GM19324 (cell line): ENCODE measurements at regions not wholly inside any gene's neighbourhood (a gene's known extent, or its start where the extent isn't known, plus 50 kb on each side); places are given as distances from the start of the nearest gene placed in this dataset.

Experiments
- ATAC-seq: cut with Tn5 transposase; IDR thresholded peaks from one replicate; pipeline ENCODE4 v1.9.1; 2021; ENCODE audit warnings: mild to moderate bottlenecking, moderate library complexity; ENCODE audit not compliant: unreplicated experiment, low FRiP score

- no peak for ATAC-seq
Observed at GRCh38 chr2:204340511-204340910, 204.8 kb upstream of the PARD3B start.

GRCh38 chr2:204341887-204342276 lies 203.4 kb upstream of the PARD3B start:
- no peak for ATAC-seq

GRCh38 chr2:204343685-204344084 lies 201.6 kb upstream of the PARD3B start:
- no peak for ATAC-seq

- ATAC-seq: no peak
Observed at GRCh38 chr2:204344119-204344518, 201.2 kb upstream of the PARD3B start.

GRCh38 chr2:204346906-204347305 lies 198.4 kb upstream of the PARD3B start:
- no peak for ATAC-seq

- ATAC-seq: no peak
Observed at GRCh38 chr2:204353823-204354222, 191.5 kb upstream of the PARD3B start.

- ATAC-seq: no peak
Observed at GRCh38 chr2:204354442-204354856, 190.8 kb upstream of the PARD3B start.

- no peak for ATAC-seq
Observed at GRCh38 chr2:204355688-204356087, 189.6 kb upstream of the PARD3B start.

- ATAC-seq: no peak
Observed at GRCh38 chr2:204356151-204356641, 189.1 kb upstream of the PARD3B start.

GRCh38 chr2:204357286-204357685 lies 188.0 kb upstream of the PARD3B start:
- ATAC-seq: no peak

GRCh38 chr2:204359076-204359475 lies 186.2 kb upstream of the PARD3B start:
- no peak for ATAC-seq

GRCh38 chr2:204360218-204361007 lies 184.9 kb upstream of the PARD3B start:
- ATAC-seq: no peak

GRCh38 chr2:204361738-204362137 lies 183.5 kb upstream of the PARD3B start:
- no peak for ATAC-seq

GRCh38 chr2:204362581-204362980 lies 182.7 kb upstream of the PARD3B start:
- ATAC-seq: no peak

- ATAC-seq: no peak
Observed at GRCh38 chr2:204363513-204363912, 181.8 kb upstream of the PARD3B start.

GRCh38 chr2:204364860-204365535 lies 180.3 kb upstream of the PARD3B start:
- ATAC-seq: no peak

- ATAC-seq: no peak
Observed at GRCh38 chr2:204365811-204366210, 179.5 kb upstream of the PARD3B start.

- ATAC-seq: no peak
Observed at GRCh38 chr2:204367466-204367865, 177.8 kb upstream of the PARD3B start.

GRCh38 chr2:204370172-204370718 lies 175.0 kb upstream of the PARD3B start:
- ATAC-seq: no peak

GRCh38 chr2:204373942-204374341 lies 171.3 kb upstream of the PARD3B start:
- ATAC-seq: no peak

- ATAC-seq: no peak
Observed at GRCh38 chr2:204380141-204380881, 165.0 kb upstream of the PARD3B start.
